ENCODE measurements at regions not wholly inside any gene's neighbourhood (a gene's known extent, or its start where the extent isn't known, plus 50 kb on each side); places are given as distances from the start of the nearest gene placed in this dataset.

GRCh38 chr10:57884407-57884806, 383.3 kb downstream of the IPMK start:
- no peak for DNase-seq (ENCODE audit: low read depth in 2 of 3, low spot score in 1 of 3)

- no peak for DNase-seq (ENCODE audit: low read depth in 2 of 3, low spot score in 1 of 3)
Observed at GRCh38 chr10:57880446-57881227, 387.1 kb downstream of the IPMK start.

GRCh38 chr10:57874810-57875209, 392.9 kb downstream of the IPMK start:
- no peak for DNase-seq (ENCODE audit: low read depth in 2 of 3, low spot score in 1 of 3)

GRCh38 chr10:57867241-57867640, 400.5 kb downstream of the IPMK start:
- DNase-seq (ENCODE audit: low read depth in 2 of 3, low spot score in 1 of 3), result no peak

- no peak for DNase-seq (ENCODE audit: low read depth in 2 of 3, low spot score in 1 of 3)
Observed at GRCh38 chr10:57864765-57865680, 402.7 kb downstream of the IPMK start.

GRCh38 chr10:57849691-57850357, 417.9 kb downstream of the IPMK start:
- DNase-seq (ENCODE audit: low read depth in 2 of 3, low spot score in 1 of 3), result no peak

- DNase-seq (ENCODE audit: low read depth in 2 of 3, low spot score in 1 of 3), result no peak
Observed at GRCh38 chr10:57846307-57847065, 421.2 kb downstream of the IPMK start.

GRCh38 chr10:57844387-57844998, 423.2 kb downstream of the IPMK start:
- no peak for DNase-seq (ENCODE audit: low read depth in 2 of 3, low spot score in 1 of 3)

GRCh38 chr10:57830877-57831560, 436.7 kb downstream of the IPMK start:
- DNase-seq (ENCODE audit: low read depth in 2 of 3, low spot score in 1 of 3), result no peak

GRCh38 chr10:57825015-57825414, 442.7 kb downstream of the IPMK start:
- DNase-seq (ENCODE audit: low read depth in 2 of 3, low spot score in 1 of 3), result no peak

GRCh38 chr10:57823398-57823797, 444.3 kb downstream of the IPMK start:
- no peak for DNase-seq (ENCODE audit: low read depth in 2 of 3, low spot score in 1 of 3)

- no peak for DNase-seq (ENCODE audit: low read depth in 2 of 3, low spot score in 1 of 3)
Observed at GRCh38 chr10:57822965-57823364, 444.7 kb downstream of the IPMK start.

GRCh38 chr10:57818522-57818921, 449.2 kb downstream of the IPMK start:
- DNase-seq (ENCODE audit: low read depth in 2 of 3, low spot score in 1 of 3), result no peak

- no peak for DNase-seq (ENCODE audit: low read depth in 2 of 3, low spot score in 1 of 3)
Observed at GRCh38 chr10:57817741-57818140, 450.0 kb downstream of the IPMK start.

- no peak for DNase-seq (ENCODE audit: low read depth in 2 of 3, low spot score in 1 of 3)
Observed at GRCh38 chr10:57815949-57816348, 451.7 kb downstream of the IPMK start.

GRCh38 chr10:57809961-57810360, 457.7 kb downstream of the IPMK start:
- no peak for DNase-seq (ENCODE audit: low read depth in 2 of 3, low spot score in 1 of 3)

- DNase-seq (ENCODE audit: low read depth in 2 of 3, low spot score in 1 of 3), result no peak
Observed at GRCh38 chr10:57807906-57808305, 459.8 kb downstream of the IPMK start.

- no peak for DNase-seq (ENCODE audit: low read depth in 2 of 3, low spot score in 1 of 3)
Observed at GRCh38 chr10:57806675-57807074, 461.0 kb downstream of the IPMK start.

- no peak for DNase-seq (ENCODE audit: low read depth in 2 of 3, low spot score in 1 of 3)
Observed at GRCh38 chr10:57799625-57800024, 468.1 kb downstream of the IPMK start.

GRCh38 chr10:57798830-57799229, 468.9 kb downstream of the IPMK start:
- no peak for DNase-seq (ENCODE audit: low read depth in 2 of 3, low spot score in 1 of 3)
